GM12873 (cell line): ENCODE measurements at regions not wholly inside any gene's neighbourhood (a gene's known extent, or its start where the extent isn't known, plus 50 kb on each side); places are given as distances from the start of the nearest gene placed in this dataset.

ENCODE experiments used
- TF ChIP-seq, protein P1 (sequence below): IDR thresholded peaks from 2 replicates; pipeline ENCODE4 v1.5.1; 2012; ENCODE audit warnings: low read depth, mild to moderate bottlenecking, moderate library complexity, low read length, control low read depth; ENCODE audit not compliant: insufficient read depth; ENCODE audit errors: missing control alignments

DNA sequence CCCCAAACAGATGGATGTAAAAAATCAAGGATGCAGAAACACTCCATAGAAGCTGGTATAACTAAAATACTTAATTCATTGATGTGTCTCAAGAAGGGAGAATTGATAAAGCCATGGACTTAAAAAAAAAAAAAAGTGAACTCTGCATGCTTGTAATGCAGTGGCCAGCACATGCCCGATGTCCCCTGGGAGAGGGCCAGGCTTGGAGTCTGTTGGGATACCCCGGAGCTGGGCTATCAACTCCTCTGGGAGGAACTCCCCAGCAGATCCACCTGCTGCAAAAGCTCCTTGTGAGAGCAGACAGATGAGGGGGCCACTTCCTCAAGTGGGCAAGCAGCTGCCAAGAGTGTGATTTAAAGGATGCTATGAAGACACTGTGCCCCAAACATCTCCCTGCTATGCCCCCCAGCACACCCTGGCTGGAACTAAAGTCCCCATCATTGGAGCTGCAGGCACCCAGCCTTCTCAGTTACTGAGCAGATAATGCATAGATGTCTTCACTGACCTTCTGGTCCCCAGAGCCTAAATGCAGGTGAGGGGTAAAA lies 311.5 kb upstream of the ID2 start:
- TF ChIP-seq, protein P1, sequence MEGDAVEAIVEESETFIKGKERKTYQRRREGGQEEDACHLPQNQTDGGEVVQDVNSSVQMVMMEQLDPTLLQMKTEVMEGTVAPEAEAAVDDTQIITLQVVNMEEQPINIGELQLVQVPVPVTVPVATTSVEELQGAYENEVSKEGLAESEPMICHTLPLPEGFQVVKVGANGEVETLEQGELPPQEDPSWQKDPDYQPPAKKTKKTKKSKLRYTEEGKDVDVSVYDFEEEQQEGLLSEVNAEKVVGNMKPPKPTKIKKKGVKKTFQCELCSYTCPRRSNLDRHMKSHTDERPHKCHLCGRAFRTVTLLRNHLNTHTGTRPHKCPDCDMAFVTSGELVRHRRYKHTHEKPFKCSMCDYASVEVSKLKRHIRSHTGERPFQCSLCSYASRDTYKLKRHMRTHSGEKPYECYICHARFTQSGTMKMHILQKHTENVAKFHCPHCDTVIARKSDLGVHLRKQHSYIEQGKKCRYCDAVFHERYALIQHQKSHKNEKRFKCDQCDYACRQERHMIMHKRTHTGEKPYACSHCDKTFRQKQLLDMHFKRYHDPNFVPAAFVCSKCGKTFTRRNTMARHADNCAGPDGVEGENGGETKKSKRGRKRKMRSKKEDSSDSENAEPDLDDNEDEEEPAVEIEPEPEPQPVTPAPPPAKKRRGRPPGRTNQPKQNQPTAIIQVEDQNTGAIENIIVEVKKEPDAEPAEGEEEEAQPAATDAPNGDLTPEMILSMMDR = no peak

DNA sequence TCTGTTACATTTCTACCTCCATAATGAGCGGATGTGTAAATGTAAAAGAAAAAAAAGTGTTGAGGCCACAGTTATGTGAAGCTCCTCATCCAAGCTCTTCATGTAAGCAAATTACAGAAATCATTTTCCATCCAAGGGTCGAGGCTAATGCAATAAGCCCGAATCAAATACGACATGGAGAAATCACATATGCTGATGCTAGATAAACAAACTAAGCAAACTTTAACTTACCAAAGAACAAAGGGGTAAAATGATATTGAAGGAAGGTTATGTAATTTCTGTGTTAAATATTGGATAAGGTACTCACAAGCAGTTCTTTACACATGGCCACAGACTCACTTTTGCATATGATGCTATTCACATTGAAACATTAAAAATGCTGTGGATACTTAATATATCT lies 310.2 kb upstream of the ID2 start:
- TF ChIP-seq, protein P1 = no peak

DNA sequence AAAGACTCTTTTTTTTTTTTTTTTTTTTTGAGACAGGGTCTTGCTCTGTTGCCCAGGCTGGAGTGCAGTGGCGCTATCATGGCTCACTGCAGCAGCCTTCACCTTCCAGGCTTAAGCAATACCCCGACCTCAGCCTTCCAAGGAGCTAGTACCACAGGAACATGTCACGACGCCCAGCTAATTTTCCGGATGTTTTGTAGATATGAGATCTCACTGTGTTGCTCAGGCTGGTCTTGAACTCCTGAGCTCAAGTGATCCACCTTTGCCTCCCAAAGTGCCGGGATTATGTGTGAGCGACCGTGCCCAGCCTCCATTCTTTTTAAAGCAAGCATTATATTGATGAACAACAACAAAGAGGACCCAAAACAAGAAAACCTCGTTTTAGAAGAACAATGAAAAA lies 307.1 kb upstream of the ID2 start:
- TF ChIP-seq, protein P1 = no peak

DNA sequence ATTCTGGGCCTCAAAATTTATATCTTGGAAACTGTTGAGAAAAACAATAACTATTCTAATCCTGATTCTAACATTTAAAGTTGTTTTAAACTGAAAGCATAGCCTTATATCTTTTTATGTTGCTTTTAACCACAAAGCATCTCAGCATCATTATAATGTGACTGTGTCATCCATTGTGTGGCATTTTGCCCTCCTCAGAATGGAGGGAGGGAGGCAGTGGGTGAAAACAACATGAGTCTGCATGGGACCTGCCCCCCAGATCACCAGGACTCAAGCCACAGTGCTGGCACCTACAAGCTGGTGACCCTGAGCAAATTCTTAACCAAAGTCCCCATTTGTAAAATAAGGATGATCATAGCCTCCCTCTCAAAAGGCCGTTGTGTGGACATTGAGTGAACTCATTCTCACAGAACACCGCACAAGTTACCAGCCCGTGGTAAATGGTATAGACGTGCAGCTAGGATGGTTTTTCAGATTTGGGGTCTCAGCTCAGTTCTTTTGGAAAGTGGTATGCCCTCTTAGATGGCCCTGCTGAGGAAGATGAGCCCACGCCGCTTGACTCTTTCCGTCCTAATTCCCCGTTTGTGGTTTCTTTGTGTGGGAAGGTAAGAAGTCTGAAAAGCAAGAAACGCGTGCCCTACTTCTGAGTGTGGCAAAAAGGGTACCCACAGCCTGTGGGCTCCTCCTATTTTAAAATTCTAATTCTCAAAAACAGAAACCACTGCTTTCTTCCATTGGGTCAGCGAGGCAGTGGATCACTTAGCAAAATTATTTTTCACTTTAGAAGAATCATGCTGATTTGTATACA lies 305.0 kb upstream of the ID2 start:
- TF ChIP-seq, protein P1 = no peak

DNA sequence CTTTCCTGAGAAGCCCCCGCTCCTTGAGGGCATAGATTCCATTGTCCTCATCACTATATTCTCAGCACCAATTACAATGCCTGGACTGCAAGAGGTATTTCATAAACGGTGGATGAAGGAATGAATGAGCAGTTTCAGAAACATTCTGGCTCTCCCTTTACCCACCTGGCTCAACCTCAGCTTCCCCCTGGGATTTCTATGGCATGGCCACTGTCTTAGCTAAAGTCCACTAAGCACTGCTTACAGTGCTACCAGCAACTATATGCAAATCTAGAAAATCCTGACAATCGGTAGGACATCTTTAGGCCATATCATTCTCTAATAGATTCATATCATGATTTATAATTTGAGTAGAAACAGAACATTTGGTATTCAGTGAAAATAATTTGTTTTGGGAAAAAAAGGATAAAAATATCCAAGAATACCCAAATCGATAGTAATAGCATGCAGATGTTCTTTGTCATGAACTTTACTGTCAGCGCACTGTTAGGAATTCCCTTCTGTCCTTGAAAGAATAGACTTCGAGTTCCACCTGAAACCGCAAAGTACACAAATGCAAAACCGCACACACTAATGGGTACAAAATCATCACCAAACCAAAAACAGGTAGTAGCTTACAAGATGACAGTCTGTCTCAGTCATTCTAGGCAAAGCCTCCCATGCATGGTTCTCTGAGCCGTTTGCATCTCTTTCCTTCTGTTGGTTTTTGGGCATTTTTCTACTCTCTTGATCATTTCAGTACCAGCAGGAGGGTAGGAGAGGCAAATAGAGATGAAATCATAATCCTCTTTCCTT lies 303.6 kb upstream of the ID2 start:
- TF ChIP-seq, protein P1 = no peak

DNA sequence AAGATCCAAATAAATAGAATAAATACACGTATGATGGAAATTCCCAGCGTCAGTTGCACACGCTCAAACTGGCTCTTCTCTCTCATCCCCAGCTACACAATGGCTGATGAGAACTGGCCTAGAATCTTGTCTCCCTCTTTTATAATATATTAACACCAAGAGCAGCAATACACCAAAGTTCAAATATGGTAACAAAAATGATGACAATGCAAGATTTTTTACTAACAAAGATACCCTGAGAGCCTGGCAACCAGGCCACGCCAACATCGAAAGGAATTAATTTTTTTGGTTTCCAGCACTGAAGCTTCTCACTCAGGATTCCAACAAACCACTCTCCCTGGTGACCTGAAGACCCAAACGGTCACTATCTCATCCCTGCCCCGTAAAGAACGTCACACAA lies 302.7 kb upstream of the ID2 start:
- TF ChIP-seq, protein P1 = no peak

DNA sequence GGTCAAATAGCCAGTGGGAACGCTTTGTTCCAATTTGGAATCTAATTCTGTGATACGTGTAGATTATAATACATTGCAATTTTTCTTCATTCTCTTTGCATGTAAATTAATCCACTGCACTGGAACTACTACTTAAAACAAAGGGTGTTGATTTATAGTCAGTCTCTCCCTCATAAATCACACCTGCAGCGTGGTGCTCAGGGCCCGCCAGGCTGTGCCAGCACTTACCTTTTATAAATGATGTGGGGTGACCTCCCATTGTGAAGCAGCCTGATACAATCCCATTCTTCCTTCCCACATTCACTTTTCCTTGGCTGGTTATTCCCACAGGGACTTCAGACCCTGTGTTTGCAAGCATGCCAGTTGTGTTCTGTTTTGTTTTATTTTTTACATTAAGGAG lies 302.3 kb upstream of the ID2 start:
- TF ChIP-seq, protein P1 = no peak
